ENCODE measurements at regions not wholly inside any gene's neighbourhood (a gene's known extent, or its start where the extent isn't known, plus 50 kb on each side); places are given as distances from the start of the nearest gene placed in this dataset.
"Not testable (repeated sequence)": the region's sequence is repeated elsewhere in the genome, so short reads cannot be mapped to it uniquely, and the experiment has no call there.

- DNase-seq, result no peak
Measured at GRCh38 chr4:163077680-163078079, 89.0 kb downstream of the NAF1 start.

GRCh38 chr4:163072222-163072621, 94.5 kb downstream of the NAF1 start:
- no peak for DNase-seq

- no peak for DNase-seq
Measured at GRCh38 chr4:163071308-163071707, 95.4 kb downstream of the NAF1 start.

- no peak for DNase-seq
Measured at GRCh38 chr4:163070023-163070422, 96.7 kb downstream of the NAF1 start.

- DNase-seq, result no peak
Measured at GRCh38 chr4:163063891-163064290, 102.8 kb downstream of the NAF1 start.

GRCh38 chr4:163048447-163048846, 118.2 kb downstream of the NAF1 start:
- DNase-seq, result peak; percentile 8

- no peak for DNase-seq
Measured at GRCh38 chr4:163042306-163042705, 124.4 kb downstream of the NAF1 start.

GRCh38 chr4:163017135-163017534, 149.6 kb downstream of the NAF1 start:
- no peak for DNase-seq

GRCh38 chr4:163012816-163013215, 153.9 kb downstream of the NAF1 start:
- DNase-seq, result no peak

- DNase-seq, result no peak
Measured at GRCh38 chr4:163003979-163004378, 162.7 kb downstream of the NAF1 start.

GRCh38 chr4:162988530-162988929, 178.2 kb downstream of the NAF1 start:
- no peak for DNase-seq

GRCh38 chr4:162985131-162985530, 181.6 kb downstream of the NAF1 start:
- no peak for DNase-seq

- DNase-seq, result no peak
Measured at GRCh38 chr4:162984621-162985020, 182.1 kb downstream of the NAF1 start.

- no peak for DNase-seq
Measured at GRCh38 chr4:162981823-162982222, 184.9 kb downstream of the NAF1 start.

- no peak for DNase-seq
Measured at GRCh38 chr4:162978398-162978797, 188.3 kb downstream of the NAF1 start.

- no peak for DNase-seq
Measured at GRCh38 chr4:162977788-162978187, 188.9 kb downstream of the NAF1 start.

- DNase-seq, result no peak
Measured at GRCh38 chr4:162972661-162973330, 193.9 kb downstream of the NAF1 start.

- DNase-seq, result no peak
Measured at GRCh38 chr4:162969194-162969593, 197.5 kb downstream of the NAF1 start.

- not testable (repeated sequence) for DNase-seq
Measured at GRCh38 chr4:162965978-162966377, 200.7 kb downstream of the NAF1 start.

GRCh38 chr4:162959046-162959445, 207.6 kb downstream of the NAF1 start:
- DNase-seq, result no peak

- no peak for DNase-seq
Measured at GRCh38 chr4:162957521-162958143, 209.1 kb downstream of the NAF1 start.

GRCh38 chr4:162954976-162955375, 211.7 kb downstream of the NAF1 start:
- DNase-seq, result no peak

- no peak for DNase-seq
Measured at GRCh38 chr4:162952232-162952631, 214.5 kb downstream of the NAF1 start.

GRCh38 chr4:162945713-162946112, 221.0 kb downstream of the NAF1 start:
- no peak for DNase-seq

GRCh38 chr4:162943263-162943662, 223.4 kb downstream of the NAF1 start:
- DNase-seq, result no peak

All from inflammatory macrophage treated with lipopolysaccharide for 4 hours (primary cell).